AG04449 (cell line): ENCODE measurements at regions not wholly inside any gene's neighbourhood (a gene's known extent, or its start where the extent isn't known, plus 50 kb on each side); places are given as distances from the start of the nearest gene placed in this dataset.

ENCODE experiments used
- CTCF ChIA-PET: fragments of 350-600 bp; formaldehyde crosslinking; extraction: SDS; loops from one replicate; lab custom pipeline; 2021; ENCODE audit warnings: antibody characterized with exemption; lab: Yijun Ruan, JAX
- POLR2A ChIA-PET: fragments of 400-600, 350-600 bp; formaldehyde crosslinking; extraction: SDS; loops from one replicate; lab custom pipeline; 2020; ENCODE audit warnings: antibody characterized with exemption, inconsistent platforms; lab: Yijun Ruan, JAX
- DNase-seq: peaks from one replicate; pipeline ENCODE4 v3.0.0-alpha.2; 2010; ENCODE audit warnings: low read depth, low spot score
- H3K4me3 ChIP-seq: 2 replicates; pipeline ENCODE4 v1.5.1; 2011; ENCODE audit warnings: low read depth, mild to moderate bottlenecking, control low read depth, low read length
- CTCF ChIP-seq: IDR thresholded peaks from one replicate; pipeline ENCODE4 v1.5.1; 2011; ENCODE audit warnings: mild to moderate bottlenecking, moderate library complexity, low read length, control low read depth, inconsistent platforms; ENCODE audit not compliant: insufficient read depth; ENCODE audit errors: missing control alignments

- CTCF ChIA-PET: no interaction called here
- no peak overlapping the region for H3K4me3 ChIP-seq
- DNase-seq: no peak
- POLR2A ChIA-PET: no interaction called here
- no peak for TF ChIP-seq CTCF
Observed at GRCh38 chr17:71668807-71669206, 452.0 kb upstream of the SOX9 start.

GRCh38 chr17:71677439-71677838 is 443.4 kb upstream of the SOX9 start:
- no peak for DNase-seq
- no peak overlapping the region for H3K4me3 ChIP-seq
- ChIA-PET POLR2A (no interaction called here), CTCF (no interaction called here)
- TF ChIP-seq CTCF: no peak

GRCh38 chr17:71679832-71680231 is 441.0 kb upstream of the SOX9 start:
- CTCF ChIA-PET: no interaction called here
- no peak for TF ChIP-seq CTCF
- DNase-seq: no peak
- no peak overlapping the region for H3K4me3 ChIP-seq
- POLR2A ChIA-PET: no interaction called here

- no peak for DNase-seq
- POLR2A ChIA-PET: no interaction called here
- no peak for TF ChIP-seq CTCF
- H3K4me3 ChIP-seq: no peak overlapping the region
- CTCF ChIA-PET: no interaction called here
Observed at GRCh38 chr17:71681427-71682173, 439.2 kb upstream of the SOX9 start.

- no peak overlapping the region for H3K4me3 ChIP-seq
- CTCF ChIA-PET: no interaction called here
- DNase-seq: no peak
- no peak for TF ChIP-seq CTCF
- POLR2A ChIA-PET: no interaction called here
Observed at GRCh38 chr17:71682174-71682494, 438.7 kb upstream of the SOX9 start.

GRCh38 chr17:71689782-71690181 is 431.0 kb upstream of the SOX9 start:
- no peak for DNase-seq
- POLR2A ChIA-PET: no interaction called here
- CTCF ChIA-PET: no interaction called here
- TF ChIP-seq CTCF: no peak
- H3K4me3 ChIP-seq: no peak overlapping the region
